T-helper 1 cell treated with Interleukin-12 subunit alpha and Interleukin-12 subunit beta and Interleukin-4 antibody, amounts not matched to agents 30 ng/mL and 1 ng/mL, for 36 hours (primary cell): ENCODE measurements at regions not wholly inside any gene's neighbourhood (a gene's known extent, or its start where the extent isn't known, plus 50 kb on each side); places are given as distances from the start of the nearest gene placed in this dataset.
"Not testable (repeated sequence)": the region's sequence is repeated elsewhere in the genome, so short reads cannot be mapped to it uniquely, and the experiment has no call there.

Experiments used
- intact Hi-C: fragments of 100-400 bp; cut with micrococcal nuclease; formaldehyde crosslinking; loops from one replicate; pipeline ENCODE4 v1.15.1; 2024

GRCh38 chr21:35818597-35818996 is 241.7 kb downstream of the SETD4 start:
- intact Hi-C loops, result no loop called here

GRCh38 chr21:35814858-35815619 is 245.3 kb downstream of the SETD4 start:
- intact Hi-C loops, result no loop called here

- intact Hi-C loops, result no loop called here
Measured at GRCh38 chr21:35812679-35813078, 247.6 kb downstream of the SETD4 start.

GRCh38 chr21:35811191-35811806 is 249.0 kb downstream of the SETD4 start:
- intact Hi-C loops, result no loop called here

GRCh38 chr21:35810431-35810970 is 249.8 kb downstream of the SETD4 start:
- intact Hi-C loops, result no loop called here

GRCh38 chr21:35801391-35801790 is 258.9 kb downstream of the SETD4 start:
- intact Hi-C loops, result no loop called here

GRCh38 chr21:35800796-35801385 is 259.4 kb downstream of the SETD4 start:
- intact Hi-C loops, result not testable (repeated sequence)

- intact Hi-C loops, result no loop called here
Measured at GRCh38 chr21:35796844-35797243, 263.5 kb downstream of the SETD4 start.

- intact Hi-C loops, result not testable (repeated sequence)
Measured at GRCh38 chr21:35794527-35794926, 265.8 kb downstream of the SETD4 start.

GRCh38 chr21:35792569-35793305 is 267.6 kb downstream of the SETD4 start:
- intact Hi-C loops, result no loop called here

GRCh38 chr21:35791541-35792325 is 268.6 kb downstream of the SETD4 start:
- intact Hi-C loops, result no loop called here

- intact Hi-C loops, result no loop called here
Measured at GRCh38 chr21:35783721-35784120, 276.6 kb downstream of the SETD4 start.

GRCh38 chr21:35782667-35783066 is 277.7 kb downstream of the SETD4 start:
- intact Hi-C loops, result no loop called here

- intact Hi-C loops, result no loop called here
Measured at GRCh38 chr21:35780983-35781382, 279.3 kb downstream of the SETD4 start.

GRCh38 chr21:35779690-35780570 is 280.4 kb downstream of the SETD4 start:
- intact Hi-C loops, result no loop called here

GRCh38 chr21:35779167-35779566 is 281.2 kb downstream of the SETD4 start:
- intact Hi-C loops, result no loop called here

- intact Hi-C loops, result no loop called here
Measured at GRCh38 chr21:35777081-35777480, 283.2 kb downstream of the SETD4 start.

- intact Hi-C loops, result no loop called here
Measured at GRCh38 chr21:35775778-35776544, 284.4 kb downstream of the SETD4 start.
